RWPE1 (cell line): ENCODE measurements at regions not wholly inside any gene's neighbourhood (a gene's known extent, or its start where the extent isn't known, plus 50 kb on each side); places are given as distances from the start of the nearest gene placed in this dataset.

Experiments
- CTCF ChIA-PET: fragments of 350-600 bp; sonication (Branson Sonifier 250); formaldehyde crosslinking; extraction: SDS; loops from one replicate; lab custom pipeline; 2021; lab: Yijun Ruan, JAX
- POLR2A ChIA-PET: fragments of 400-600 bp; formaldehyde crosslinking; extraction: SDS; loops from one replicate; lab custom pipeline; 2020; ENCODE audit warnings: antibody characterized with exemption; ENCODE audit not compliant: low non-redundant PET; lab: Yijun Ruan, JAX
- DNase-seq: peaks from one replicate; pipeline ENCODE4 v3.0.0; 2012; ENCODE audit warnings: low spot score
- H3K27ac ChIP-seq: fragments of 450-650 bp; 2 replicates; pipeline ENCODE4 v1.5.1; 2017
- CTCF ChIP-seq: fragments of 450-650 bp; conservative IDR thresholded peaks from 2 replicates; pipeline ENCODE4 v1.5.1; 2017; ENCODE audit warnings: low read depth, mild to moderate bottlenecking

DNA sequence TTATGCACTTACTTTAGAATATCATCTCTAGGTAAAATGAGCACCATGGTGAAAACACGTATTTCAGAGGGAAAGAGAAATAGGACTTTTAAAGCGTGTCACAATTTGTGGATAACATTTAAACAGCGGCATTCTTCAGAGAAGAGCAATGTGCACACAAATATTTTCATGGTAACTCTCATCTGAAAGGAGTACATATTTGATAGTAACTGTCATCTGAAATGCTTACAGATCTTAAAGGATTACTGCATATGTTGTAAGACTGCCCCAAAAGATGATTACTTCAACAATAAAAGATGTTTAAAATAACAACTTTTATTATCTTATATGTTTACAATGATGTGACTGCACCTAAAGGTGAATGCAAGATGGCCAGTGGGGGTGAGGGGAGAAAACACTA, 408.8 kb downstream of the PLA2G4A start:
- ChIA-PET POLR2A (no interaction called here), CTCF (no interaction called here)
- DNase-seq: no peak
- no peak for TF ChIP-seq CTCF
- no peak overlapping the region for H3K27ac ChIP-seq

GRCh38 chr1:187241971-187242370, 413.2 kb downstream of the PLA2G4A start:
- no peak for DNase-seq
- H3K27ac ChIP-seq: no peak overlapping the region
- ChIA-PET CTCF (interaction anchor here (0.7 kb wide), 1 partner anchor 161 kb away, joined by 3 read pairs; no protein-coding TSS in a partner anchor), POLR2A (no interaction called here)
- TF ChIP-seq CTCF: no peak

GRCh38 chr1:187244623-187245022, 415.9 kb downstream of the PLA2G4A start:
- ChIA-PET CTCF (interaction anchor here (0.7 kb wide), 1 partner anchor 21 kb away, joined by 3 read pairs; no protein-coding TSS in a partner anchor), POLR2A (no interaction called here)
- no peak overlapping the region for H3K27ac ChIP-seq
- TF ChIP-seq CTCF: no peak
- no peak for DNase-seq

DNA sequence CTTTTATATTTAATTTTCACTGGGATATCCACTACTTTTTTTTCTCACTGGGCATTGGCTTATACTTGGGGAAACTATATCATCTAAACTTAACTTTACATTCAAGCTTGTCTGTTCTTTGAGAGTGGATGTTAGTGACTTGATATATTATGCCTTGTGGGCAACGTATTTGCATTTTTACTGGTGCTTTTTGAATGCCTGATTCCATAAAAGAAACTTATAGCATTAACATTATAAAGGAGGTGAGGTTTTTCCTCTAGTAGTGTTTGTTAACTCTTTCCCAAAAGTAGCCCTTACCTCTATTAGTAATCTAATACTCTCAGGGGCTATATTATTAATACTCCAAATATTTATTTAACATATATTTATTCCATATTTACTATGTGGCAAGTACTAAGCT, 416.5 kb downstream of the PLA2G4A start:
- H3K27ac ChIP-seq: no peak overlapping the region
- DNase-seq: no peak
- no peak for TF ChIP-seq CTCF
- POLR2A ChIA-PET: no interaction called here
- CTCF ChIA-PET: interaction anchor here (0.7 kb wide), 1 partner anchor 20 kb away, joined by 3 read pairs; no protein-coding TSS in a partner anchor

DNA sequence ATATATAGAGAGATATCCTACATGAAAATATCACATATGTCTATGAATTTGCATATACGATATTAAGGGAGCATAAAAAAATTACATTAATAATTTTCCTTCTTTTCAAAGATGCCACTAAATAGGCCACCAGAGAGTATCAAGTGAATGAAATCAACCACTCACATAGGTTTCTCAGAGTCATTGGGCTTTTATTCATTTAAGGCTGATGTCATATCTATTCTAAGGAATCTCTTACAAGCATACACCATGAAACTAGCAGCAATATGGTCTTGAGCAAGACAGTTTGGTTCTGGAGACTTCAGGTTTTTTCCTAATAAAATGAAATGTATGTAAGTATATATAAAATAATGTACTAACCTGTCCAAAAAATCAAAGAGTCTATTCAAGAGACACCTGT, 420.4 kb downstream of the PLA2G4A start:
- no peak overlapping the region for H3K27ac ChIP-seq
- DNase-seq: no peak
- TF ChIP-seq CTCF: no peak
- CTCF ChIA-PET: interaction anchor here (0.6 kb wide), 1 partner anchor 1163 kb away, joined by 6 read pairs; no protein-coding TSS in a partner anchor
- POLR2A ChIA-PET: no interaction called here

- ChIA-PET POLR2A (no interaction called here), CTCF (no interaction called here)
- no peak for DNase-seq
Observed at GRCh38 chr1:187252923-187253322, 424.2 kb downstream of the PLA2G4A start.

More at GRCh38 chr1:187252923-187253322, 424.2 kb downstream of the PLA2G4A start:
- TF ChIP-seq CTCF: no peak
- no peak overlapping the region for H3K27ac ChIP-seq
